ENCODE measurements at regions not wholly inside any gene's neighbourhood (a gene's known extent, or its start where the extent isn't known, plus 50 kb on each side); places are given as distances from the start of the nearest gene placed in this dataset.

GRCh38 chr14:26392498-26392897 is 205.3 kb downstream of the NOVA1 start:
- no peak for TF ChIP-seq CTCF (conservative IDR thresholded peaks at IDR 0.05; ENCODE audit: low read depth, low read length)
- TF ChIP-seq SMC3 (IDR thresholded peaks at IDR 0.05; ENCODE audit: low read depth, low read length) = no peak
- TF ChIP-seq POLR2A (IDR thresholded peaks at IDR 0.05; ENCODE audit: low read depth, low read length) = no peak
